Suprapubic skin (tissue), 3 donors: ENCODE measurements at regions not wholly inside any gene's neighbourhood (a gene's known extent, or its start where the extent isn't known, plus 50 kb on each side); places are given as distances from the start of the nearest gene placed in this dataset.

Experiments
- EP300 ChIP-seq: sonication (generic); formaldehyde crosslinking; IDR thresholded peaks from one replicate; pipeline ENCODE4 v1.6.1; 2017; ENCODE audit warnings: antibody characterized with exemption
- TF ChIP-seq, protein P1 (sequence below), 2 donors: fragments of 200-600 bp in 1 of 2; fragments of 450-650 bp in 1 of 2; sonication (generic) in 1 of 2; IDR thresholded peaks; one replicate each; pipeline ENCODE4 v1.5.1; 2016 to 2019; ENCODE audit warnings: antibody characterized with exemption in 2 of 2, mild to moderate bottlenecking in 1 of 2, moderate library complexity in 1 of 2

DNA sequence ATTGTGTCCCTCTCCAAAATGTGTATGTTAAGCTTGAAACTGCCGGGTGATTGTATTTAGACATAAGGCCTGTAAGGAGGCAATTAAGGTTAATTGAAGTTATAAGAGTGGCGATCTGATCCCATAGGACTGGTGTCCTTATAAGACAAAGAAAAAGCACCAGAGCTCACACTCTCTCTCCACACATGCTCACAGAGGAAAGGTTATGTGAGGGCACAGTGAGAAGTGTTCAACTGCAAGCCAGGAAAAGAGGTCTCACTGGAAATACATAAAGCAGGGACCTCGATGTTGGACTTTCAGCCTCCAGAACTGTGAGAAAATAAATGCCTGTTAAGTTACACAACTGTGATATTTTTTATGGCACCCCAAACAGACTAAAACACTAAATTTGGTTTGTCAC, 1233.8 kb upstream of the CNTN5 start:
- TF ChIP-seq, protein P1, sequence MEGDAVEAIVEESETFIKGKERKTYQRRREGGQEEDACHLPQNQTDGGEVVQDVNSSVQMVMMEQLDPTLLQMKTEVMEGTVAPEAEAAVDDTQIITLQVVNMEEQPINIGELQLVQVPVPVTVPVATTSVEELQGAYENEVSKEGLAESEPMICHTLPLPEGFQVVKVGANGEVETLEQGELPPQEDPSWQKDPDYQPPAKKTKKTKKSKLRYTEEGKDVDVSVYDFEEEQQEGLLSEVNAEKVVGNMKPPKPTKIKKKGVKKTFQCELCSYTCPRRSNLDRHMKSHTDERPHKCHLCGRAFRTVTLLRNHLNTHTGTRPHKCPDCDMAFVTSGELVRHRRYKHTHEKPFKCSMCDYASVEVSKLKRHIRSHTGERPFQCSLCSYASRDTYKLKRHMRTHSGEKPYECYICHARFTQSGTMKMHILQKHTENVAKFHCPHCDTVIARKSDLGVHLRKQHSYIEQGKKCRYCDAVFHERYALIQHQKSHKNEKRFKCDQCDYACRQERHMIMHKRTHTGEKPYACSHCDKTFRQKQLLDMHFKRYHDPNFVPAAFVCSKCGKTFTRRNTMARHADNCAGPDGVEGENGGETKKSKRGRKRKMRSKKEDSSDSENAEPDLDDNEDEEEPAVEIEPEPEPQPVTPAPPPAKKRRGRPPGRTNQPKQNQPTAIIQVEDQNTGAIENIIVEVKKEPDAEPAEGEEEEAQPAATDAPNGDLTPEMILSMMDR (IDR thresholded peaks at IDR 0.05): no peak
- TF ChIP-seq EP300: no peak
